COR-L47 (cell line): ENCODE measurements at regions not wholly inside any gene's neighbourhood (a gene's known extent, or its start where the extent isn't known, plus 50 kb on each side); places are given as distances from the start of the nearest gene placed in this dataset.

Source experiments
- DNase-seq: peaks from one replicate; lab custom pipeline; 2025; lab: John Stamatoyannopoulos, UW

DNA sequence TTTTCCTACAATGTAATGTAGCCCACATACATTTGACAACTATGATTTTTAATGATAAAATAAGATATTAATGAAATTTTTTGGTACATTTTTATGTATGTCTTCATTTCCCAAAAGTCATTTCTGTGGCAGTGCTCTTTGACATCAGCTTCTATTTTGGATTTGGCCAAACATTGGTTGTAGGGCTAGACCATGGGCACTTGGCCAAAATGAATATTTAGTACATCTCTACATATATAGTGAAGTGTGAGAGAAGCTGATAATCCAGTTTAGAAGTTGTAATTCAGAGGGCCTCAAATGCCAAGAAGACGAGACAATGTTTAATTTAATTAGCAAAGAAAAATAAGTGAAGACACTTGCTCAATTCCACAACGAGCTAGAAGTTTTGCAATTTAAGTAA, 724.9 kb upstream of the SOX9 start:
- no peak for DNase-seq

GRCh38 chr17:71396711-71397110, 724.1 kb upstream of the SOX9 start:
- DNase-seq: no peak

GRCh38 chr17:71398025-71398424, 722.8 kb upstream of the SOX9 start:
- no peak for DNase-seq

GRCh38 chr17:71398800-71399219, 722.0 kb upstream of the SOX9 start:
- no peak for DNase-seq

GRCh38 chr17:71399221-71399620, 721.6 kb upstream of the SOX9 start:
- DNase-seq: no peak

DNA sequence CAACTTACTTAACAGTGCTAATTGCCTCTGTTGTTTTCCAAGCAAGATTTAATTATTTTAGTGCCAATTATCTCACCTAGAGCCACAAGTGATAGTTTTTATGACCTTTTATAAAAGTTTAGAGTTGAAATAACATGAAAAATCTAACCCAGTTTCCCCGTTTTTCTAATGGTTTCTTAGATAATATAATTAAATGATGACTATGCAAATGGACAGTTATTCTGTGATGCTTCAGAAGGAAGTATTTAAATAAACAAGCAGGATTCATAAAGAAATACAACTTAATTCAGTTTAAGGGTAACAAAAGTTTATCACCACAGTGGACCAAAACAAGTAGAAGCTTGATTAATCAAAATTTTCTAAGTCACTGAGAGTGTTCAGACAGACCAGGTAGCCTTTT, 721.2 kb upstream of the SOX9 start:
- no peak for DNase-seq

DNA sequence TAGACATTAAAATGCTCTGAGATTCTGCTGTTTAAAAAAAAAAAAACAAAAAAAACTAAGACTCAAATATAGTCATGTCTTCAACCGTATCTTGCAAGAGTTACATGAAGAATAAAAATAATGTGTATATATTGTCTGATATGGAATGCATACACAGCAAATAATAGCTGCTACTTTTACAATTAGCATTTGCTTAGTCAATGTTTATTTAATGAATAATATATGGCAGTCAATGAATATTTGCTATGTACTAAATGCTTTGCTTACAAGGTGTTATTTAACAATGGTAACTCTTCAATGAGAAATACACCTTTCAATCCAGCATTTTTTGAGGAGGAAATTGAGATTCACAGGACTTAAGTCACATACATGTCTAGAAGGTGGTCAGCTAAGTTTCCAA, 718.8 kb upstream of the SOX9 start:
- no peak for DNase-seq

GRCh38 chr17:71402661-71403141, 718.1 kb upstream of the SOX9 start:
- peak; percentile 82 for DNase-seq

DNA sequence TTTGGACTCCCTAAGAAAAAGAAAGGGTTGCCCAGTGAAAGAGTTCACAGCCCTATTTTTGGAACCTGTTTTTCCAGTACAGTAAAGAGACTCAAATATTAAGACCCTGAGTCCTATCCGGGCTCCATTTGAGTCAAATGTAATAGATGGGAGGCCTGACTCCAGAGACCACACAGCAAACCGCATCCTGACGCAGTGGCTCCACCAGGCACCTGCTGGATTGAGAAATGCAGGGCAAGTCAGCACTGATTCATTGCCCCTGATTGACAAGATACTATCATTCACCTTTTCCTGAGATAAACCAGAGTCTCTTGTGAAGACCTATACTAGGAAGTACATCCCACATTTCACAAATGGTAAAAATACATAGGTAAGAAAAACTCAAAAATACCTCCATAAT, 715.7 kb upstream of the SOX9 start:
- no peak for DNase-seq

DNA sequence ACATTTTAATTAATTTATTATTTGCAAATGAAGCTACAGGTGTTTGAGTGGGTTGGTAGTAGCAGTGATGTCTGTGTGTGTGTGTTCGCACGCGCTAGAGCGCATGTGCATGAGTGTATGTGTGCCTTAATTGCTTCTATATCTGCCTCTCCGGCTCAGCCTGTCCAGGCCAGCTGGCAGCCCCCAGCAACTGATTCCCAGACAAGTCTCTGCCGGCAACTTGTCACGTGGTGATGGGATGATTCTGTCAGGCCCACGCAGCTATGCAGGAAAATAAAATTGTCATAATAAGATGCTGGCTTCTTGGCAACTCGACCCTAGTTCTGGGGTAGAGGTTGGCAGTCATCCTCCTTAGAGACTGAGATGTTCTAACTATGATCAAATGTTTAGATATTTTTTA, 712.8 kb upstream of the SOX9 start:
- no peak for DNase-seq

- DNase-seq: no peak
Observed at GRCh38 chr17:71409137-71409536, 711.7 kb upstream of the SOX9 start.

DNA sequence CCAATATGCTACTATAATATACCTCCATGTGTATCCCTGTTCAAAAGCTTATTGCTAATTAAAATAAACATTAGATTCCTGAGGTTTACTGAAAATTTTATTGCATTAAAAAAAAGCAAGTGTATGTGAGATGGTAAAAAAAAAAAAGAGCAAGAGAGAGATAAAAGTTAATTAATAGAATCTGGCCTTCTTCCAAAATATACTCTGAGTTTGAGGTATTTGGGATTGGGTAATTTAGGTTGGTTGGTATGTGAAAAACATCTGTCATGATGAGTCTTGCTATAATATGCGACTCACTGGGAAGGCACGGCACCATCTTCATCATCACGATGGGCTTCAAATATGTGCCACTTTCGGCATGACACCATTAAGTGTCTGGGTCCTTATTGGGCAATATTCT, 711.1 kb upstream of the SOX9 start:
- no peak for DNase-seq

- no peak for DNase-seq
Observed at GRCh38 chr17:71412803-71413202, 708.0 kb upstream of the SOX9 start.

- no peak for DNase-seq
Observed at GRCh38 chr17:71413935-71414334, 706.9 kb upstream of the SOX9 start.

- no peak for DNase-seq
Observed at GRCh38 chr17:71417142-71417541, 703.7 kb upstream of the SOX9 start.

GRCh38 chr17:71422968-71423367, 697.9 kb upstream of the SOX9 start:
- DNase-seq: no peak

DNA sequence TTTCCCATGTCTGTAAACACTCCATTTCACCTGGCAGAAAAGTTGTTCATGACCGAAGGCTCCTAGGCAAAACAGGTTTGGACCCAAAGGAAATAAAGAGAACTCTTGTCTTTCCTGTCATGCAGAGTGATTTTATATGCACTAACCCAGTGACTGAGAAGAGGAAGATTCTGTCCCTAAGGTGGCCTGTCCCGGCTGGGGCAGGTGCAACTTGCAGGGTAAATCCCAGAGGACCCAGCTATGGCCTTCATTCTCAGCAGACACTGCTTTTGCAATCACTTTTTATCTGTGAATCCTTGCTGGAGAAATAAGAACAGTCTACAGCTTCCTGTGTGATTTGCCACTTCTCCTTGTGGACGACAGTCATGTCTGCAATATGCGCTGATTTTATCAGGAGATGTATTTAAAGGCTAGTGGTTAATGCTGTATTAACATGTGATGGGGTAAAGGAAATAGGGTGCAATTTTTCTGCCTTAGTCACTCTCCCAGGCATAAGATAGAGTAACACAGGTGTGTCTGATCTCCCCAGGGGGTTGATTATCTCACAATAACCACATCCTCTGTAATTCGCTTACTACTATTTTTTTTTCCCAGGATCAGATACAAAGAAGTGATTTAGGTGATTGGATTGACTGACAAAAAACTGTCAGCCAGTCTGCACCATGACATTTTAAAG, 696.8 kb upstream of the SOX9 start:
- DNase-seq: peak; percentile 93

DNA sequence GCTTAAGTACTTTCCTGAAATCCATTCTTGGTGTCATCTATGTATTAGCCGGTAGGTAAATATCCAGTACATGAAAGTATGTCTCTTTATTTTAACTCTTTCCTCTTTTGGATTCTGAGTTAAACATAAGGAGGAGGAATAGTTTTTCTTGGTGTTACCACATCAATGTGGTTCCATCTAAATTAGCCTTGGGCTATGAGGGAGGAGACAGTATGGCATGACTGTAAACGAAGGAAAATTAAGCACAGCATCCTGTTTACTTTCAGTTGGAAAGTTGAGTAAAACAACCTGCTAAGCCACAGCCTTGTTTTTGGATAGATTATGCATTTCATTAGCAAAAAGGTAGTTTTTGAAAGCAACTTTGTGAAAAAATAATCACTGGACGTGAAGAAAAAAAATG, 693.0 kb upstream of the SOX9 start:
- DNase-seq: no peak

DNA sequence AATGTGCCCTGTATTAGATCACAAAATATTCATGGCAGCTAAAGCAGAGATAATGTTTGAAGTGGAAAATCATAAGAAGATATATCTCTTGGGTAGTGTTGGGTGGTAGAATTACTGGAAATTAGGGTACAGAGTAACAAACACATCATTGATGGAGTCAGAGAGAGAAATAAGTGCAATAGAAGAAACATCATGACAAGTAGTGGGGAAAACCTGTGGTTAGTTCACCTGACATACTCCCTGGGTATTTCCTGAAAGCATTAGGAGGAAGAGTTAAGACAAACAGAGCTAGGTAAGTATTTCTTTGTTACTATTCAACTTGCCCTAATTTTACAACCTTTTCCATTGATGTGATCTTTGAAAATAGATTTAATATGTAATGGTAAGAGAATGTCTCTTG, 691.9 kb upstream of the SOX9 start:
- DNase-seq: no peak

GRCh38 chr17:71430281-71430680, 690.5 kb upstream of the SOX9 start:
- DNase-seq: no peak

- no peak for DNase-seq
Observed at GRCh38 chr17:71431146-71431545, 689.7 kb upstream of the SOX9 start.

GRCh38 chr17:71432378-71433315, 688.2 kb upstream of the SOX9 start:
- DNase-seq: no peak

GRCh38 chr17:71434716-71435115, 686.1 kb upstream of the SOX9 start:
- DNase-seq: no peak
